HL-60 (cell line): ENCODE measurements at regions not wholly inside any gene's neighbourhood (a gene's known extent, or its start where the extent isn't known, plus 50 kb on each side); places are given as distances from the start of the nearest gene placed in this dataset.

ENCODE experiments used
- POLR2AphosphoS5 ChIP-seq: IDR thresholded peaks from 2 replicates; pipeline ENCODE4 v1.6.1; 2012; ENCODE audit warnings: low read depth
- TF ChIP-seq, protein P1 (sequence below): IDR thresholded peaks from one replicate; pipeline ENCODE4 v1.5.1; 2011; ENCODE audit warnings: low read length, control low read depth, inconsistent platforms; ENCODE audit not compliant: insufficient read depth

DNA sequence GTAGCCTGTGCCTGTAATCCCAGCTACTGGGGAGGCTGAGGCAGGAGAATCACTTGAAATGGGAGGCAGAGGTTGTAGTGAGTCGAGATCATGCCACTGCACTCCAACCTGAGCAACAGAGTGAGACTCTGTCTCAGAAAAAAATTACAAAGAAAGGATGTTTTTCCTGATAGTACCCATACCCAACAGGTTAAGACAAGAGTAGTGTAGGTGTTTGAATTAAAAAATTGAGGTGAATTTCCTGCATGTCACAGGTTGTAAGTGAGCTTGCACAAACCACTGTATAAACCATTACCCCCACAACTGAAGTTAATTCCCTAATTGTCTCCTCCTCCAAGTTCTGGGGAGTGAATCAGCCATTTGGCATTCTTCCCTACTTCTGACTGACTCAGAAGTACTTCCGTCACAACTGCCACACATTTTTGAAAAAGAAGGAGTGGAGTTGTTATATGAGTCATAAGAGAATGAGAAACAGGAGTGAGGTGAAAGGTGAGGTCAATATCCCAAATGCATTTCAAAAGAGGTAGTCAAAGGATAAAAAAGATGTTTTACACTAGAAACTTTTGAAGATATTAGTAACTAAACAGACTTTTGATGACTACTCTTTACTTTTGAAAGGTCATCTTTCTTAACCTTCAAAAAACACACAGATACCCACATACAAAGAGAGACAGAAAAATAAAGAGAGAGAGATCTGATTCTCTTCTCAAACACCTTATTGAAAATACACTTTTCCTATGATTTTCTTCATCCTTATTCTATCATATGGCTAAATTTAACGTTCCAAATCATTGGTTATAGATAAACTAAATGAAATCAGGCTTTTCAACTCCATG lies 134.5 kb downstream of the BTC start:
- TF ChIP-seq, protein P1, sequence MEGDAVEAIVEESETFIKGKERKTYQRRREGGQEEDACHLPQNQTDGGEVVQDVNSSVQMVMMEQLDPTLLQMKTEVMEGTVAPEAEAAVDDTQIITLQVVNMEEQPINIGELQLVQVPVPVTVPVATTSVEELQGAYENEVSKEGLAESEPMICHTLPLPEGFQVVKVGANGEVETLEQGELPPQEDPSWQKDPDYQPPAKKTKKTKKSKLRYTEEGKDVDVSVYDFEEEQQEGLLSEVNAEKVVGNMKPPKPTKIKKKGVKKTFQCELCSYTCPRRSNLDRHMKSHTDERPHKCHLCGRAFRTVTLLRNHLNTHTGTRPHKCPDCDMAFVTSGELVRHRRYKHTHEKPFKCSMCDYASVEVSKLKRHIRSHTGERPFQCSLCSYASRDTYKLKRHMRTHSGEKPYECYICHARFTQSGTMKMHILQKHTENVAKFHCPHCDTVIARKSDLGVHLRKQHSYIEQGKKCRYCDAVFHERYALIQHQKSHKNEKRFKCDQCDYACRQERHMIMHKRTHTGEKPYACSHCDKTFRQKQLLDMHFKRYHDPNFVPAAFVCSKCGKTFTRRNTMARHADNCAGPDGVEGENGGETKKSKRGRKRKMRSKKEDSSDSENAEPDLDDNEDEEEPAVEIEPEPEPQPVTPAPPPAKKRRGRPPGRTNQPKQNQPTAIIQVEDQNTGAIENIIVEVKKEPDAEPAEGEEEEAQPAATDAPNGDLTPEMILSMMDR, result no peak
- TF ChIP-seq POLR2AphosphoS5, result no peak
